ENCODE measurements at regions not wholly inside any gene's neighbourhood (a gene's known extent, or its start where the extent isn't known, plus 50 kb on each side); places are given as distances from the start of the nearest gene placed in this dataset.

DNA sequence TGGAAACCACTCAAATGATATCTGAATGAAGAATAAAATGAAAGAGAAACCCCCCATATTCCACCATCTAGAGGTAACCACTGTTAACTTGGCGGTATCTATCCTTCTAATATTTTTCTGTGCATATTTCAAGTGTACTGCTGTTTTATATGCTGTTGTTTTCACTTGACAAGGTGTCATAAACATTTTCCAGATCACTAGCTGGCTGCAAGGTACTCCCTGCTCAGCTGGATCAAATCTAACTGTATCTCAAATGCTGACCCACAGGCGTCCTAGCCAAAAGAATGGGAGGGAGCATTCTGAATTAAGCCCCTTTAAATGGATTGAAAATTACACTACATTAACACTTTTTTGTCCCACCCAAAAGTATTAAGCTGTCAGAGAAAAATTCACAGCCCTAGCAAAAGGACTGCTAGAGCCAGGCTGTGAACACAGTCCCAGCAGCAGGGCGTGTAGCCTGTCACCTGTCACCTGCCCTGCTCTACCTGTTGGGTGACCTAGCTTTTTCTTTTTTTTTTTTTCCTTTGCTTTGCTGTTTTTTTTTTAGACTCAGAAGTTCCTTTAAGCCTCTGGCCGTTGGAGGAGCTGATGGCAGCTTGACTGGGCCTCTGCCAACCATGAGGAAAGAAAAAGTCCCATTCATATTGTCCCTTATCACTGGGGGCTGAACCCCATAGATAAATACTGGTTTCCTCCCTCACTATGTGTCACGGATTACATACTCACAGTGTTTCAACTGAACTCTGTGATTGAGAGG is 93.7 kb upstream of the TSC22D2 start (continued):
- TF ChIP-seq ARID1B (IDR thresholded peaks at IDR 0.05) (peak; percentile 70), SOX6 (IDR thresholded peaks at IDR 0.05) (peak; percentile 12; the same call in 1 of the 2 replicates), SMARCA4 (IDR thresholded peaks at IDR 0.05) (peak; percentile 24; the same call in 1 of the 2 replicates), KLF16 (IDR thresholded peaks at IDR 0.05) (0 out of 2 replicates have a peak, but pooled peaks have one; percentile 19), HNRNPUL1 (IDR thresholded peaks at IDR 0.05; ENCODE audit: low read length) (no peak), NCOA4 (IDR thresholded peaks at IDR 0.05; ENCODE audit: partially characterized antibody) (no peak), CBFB (CRISPR knock-in tag; IDR thresholded peaks at IDR 0.05) (no peak), TRIM24 (IDR thresholded peaks at IDR 0.05) (peak in 1 of 2 experiments; percentile 27; a peak in 1 of 4 replicates), ZBTB8A (IDR thresholded peaks at IDR 0.05; ENCODE audit: partially characterized antibody) (no peak), ZSCAN29 (IDR thresholded peaks at IDR 0.05) (no peak), SIX5 (IDR thresholded peaks at IDR 0.05; ENCODE audit: borderline replicate concordance in 1 of 2, insufficient read depth in 1 of 2, low read depth in 1 of 2, low read length in 2 of 2) (no peak), ETS2 (tag; IDR thresholded peaks at IDR 0.05; ENCODE audit: borderline replicate concordance, poor library complexity, severe bottlenecking) (no peak)
- TF ChIP-seq, protein P1, sequence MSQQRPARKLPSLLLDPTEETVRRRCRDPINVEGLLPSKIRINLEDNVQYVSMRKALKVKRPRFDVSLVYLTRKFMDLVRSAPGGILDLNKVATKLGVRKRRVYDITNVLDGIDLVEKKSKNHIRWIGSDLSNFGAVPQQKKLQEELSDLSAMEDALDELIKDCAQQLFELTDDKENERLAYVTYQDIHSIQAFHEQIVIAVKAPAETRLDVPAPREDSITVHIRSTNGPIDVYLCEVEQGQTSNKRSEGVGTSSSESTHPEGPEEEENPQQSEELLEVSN (IDR thresholded peaks at IDR 0.05; ENCODE audit: borderline replicate concordance in 1 of 2, extremely low read depth in 1 of 2, insufficient read depth in 1 of 2, insufficient read length in 1 of 2, low read depth in 1 of 2, low read length in 1 of 2, poor library complexity in 1 of 2, severe bottlenecking in 1 of 2), result no peak
- TF ChIP-seq, protein P2, sequence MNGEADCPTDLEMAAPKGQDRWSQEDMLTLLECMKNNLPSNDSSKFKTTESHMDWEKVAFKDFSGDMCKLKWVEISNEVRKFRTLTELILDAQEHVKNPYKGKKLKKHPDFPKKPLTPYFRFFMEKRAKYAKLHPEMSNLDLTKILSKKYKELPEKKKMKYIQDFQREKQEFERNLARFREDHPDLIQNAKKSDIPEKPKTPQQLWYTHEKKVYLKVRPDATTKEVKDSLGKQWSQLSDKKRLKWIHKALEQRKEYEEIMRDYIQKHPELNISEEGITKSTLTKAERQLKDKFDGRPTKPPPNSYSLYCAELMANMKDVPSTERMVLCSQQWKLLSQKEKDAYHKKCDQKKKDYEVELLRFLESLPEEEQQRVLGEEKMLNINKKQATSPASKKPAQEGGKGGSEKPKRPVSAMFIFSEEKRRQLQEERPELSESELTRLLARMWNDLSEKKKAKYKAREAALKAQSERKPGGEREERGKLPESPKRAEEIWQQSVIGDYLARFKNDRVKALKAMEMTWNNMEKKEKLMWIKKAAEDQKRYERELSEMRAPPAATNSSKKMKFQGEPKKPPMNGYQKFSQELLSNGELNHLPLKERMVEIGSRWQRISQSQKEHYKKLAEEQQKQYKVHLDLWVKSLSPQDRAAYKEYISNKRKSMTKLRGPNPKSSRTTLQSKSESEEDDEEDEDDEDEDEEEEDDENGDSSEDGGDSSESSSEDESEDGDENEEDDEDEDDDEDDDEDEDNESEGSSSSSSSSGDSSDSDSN (IDR thresholded peaks at IDR 0.05; ENCODE audit: borderline replicate concordance in 1 of 2, low read depth in 2 of 2, low read length in 2 of 2), result no peak
